Epithelial cell of esophagus (primary cell): ENCODE measurements at regions not wholly inside any gene's neighbourhood (a gene's known extent, or its start where the extent isn't known, plus 50 kb on each side); places are given as distances from the start of the nearest gene placed in this dataset.
"Not testable (repeated sequence)": the region's sequence is repeated elsewhere in the genome, so short reads cannot be mapped to it uniquely, and the experiment has no call there.

Source experiments
- DNase-seq: peaks from one replicate; pipeline ENCODE4 v3.0.0; 2010; ENCODE audit warnings: low read depth
- H3K4me3 ChIP-seq: 2 replicates; pipeline ENCODE4 v1.5.1; 2011; ENCODE audit warnings: mild to moderate bottlenecking, low read length, control low read depth
- TF ChIP-seq, protein P1 (sequence below): IDR thresholded peaks from 2 replicates; pipeline ENCODE4 v1.5.1; 2011; ENCODE audit warnings: low read depth, mild to moderate bottlenecking, low read length, control low read depth, inconsistent platforms; ENCODE audit not compliant: insufficient read depth; ENCODE audit errors: missing control alignments

DNA sequence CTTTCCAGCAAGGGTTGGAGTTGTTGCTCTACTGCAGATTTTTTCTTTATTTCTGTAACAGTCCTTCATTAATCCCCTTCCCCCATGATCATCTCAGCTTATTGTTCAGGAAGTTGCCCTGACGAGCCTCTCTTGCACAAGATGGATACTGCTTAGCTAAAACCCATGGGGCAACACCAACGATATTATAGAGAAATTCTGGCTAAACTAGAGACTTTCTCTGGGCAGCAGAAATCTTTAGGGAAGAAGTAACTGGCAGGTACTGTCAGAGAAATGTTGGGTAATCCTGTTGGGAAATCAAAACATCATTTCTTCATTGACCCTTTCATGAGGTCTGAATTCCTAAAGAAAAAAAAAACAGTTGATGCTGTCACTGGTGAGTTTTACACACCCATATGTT lies 921.3 kb downstream of the NLGN4X start:
- TF ChIP-seq, protein P1, sequence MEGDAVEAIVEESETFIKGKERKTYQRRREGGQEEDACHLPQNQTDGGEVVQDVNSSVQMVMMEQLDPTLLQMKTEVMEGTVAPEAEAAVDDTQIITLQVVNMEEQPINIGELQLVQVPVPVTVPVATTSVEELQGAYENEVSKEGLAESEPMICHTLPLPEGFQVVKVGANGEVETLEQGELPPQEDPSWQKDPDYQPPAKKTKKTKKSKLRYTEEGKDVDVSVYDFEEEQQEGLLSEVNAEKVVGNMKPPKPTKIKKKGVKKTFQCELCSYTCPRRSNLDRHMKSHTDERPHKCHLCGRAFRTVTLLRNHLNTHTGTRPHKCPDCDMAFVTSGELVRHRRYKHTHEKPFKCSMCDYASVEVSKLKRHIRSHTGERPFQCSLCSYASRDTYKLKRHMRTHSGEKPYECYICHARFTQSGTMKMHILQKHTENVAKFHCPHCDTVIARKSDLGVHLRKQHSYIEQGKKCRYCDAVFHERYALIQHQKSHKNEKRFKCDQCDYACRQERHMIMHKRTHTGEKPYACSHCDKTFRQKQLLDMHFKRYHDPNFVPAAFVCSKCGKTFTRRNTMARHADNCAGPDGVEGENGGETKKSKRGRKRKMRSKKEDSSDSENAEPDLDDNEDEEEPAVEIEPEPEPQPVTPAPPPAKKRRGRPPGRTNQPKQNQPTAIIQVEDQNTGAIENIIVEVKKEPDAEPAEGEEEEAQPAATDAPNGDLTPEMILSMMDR: no peak
- no peak overlapping the region for H3K4me3 ChIP-seq
- no peak for DNase-seq

DNA sequence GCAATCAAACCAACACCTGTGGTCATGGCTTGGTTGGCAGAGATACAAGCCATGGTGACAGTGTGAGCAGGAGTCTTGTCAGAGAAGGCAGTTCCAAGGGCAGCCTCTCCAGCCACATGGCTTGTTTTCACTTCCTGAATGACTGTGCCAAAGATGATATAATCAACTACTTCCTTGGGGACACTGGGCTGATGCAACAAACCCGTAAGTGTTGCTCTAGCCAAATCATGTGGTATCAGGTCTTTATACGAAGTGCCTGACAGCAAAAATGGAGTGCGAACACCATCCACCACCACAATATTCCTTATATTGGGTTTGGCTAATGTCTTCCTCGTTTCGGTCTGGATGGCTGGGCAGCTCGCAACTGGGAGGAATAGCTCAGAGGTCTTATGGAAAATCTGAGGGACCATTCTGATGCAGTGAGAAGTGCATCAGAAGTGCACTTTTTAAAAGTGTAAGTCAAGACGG lies 922.0 kb downstream of the NLGN4X start:
- no peak for DNase-seq
- H3K4me3 ChIP-seq: no peak overlapping the region
- TF ChIP-seq, protein P1: no peak

DNA sequence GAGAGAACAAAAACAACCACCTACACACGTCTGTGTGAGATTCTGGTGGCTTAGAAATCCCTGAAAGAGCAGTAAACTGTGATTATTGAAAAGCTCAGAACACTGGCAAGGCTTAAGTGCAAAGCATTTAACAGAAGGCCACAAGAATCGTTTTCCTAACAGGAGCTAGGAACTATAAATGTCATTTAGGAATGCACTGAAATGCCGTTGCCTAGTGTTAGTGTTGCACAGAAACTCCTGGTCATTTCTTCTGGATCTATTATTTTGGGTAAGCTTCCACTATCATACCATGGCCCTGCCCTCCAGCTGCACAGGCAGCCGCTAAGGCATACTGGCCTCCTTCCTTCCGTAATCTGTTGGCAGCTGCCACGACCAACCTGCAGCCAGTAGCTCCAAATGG lies 923.2 kb downstream of the NLGN4X start:
- H3K4me3 ChIP-seq: no peak overlapping the region
- TF ChIP-seq, protein P1: no peak
- DNase-seq: no peak

DNA sequence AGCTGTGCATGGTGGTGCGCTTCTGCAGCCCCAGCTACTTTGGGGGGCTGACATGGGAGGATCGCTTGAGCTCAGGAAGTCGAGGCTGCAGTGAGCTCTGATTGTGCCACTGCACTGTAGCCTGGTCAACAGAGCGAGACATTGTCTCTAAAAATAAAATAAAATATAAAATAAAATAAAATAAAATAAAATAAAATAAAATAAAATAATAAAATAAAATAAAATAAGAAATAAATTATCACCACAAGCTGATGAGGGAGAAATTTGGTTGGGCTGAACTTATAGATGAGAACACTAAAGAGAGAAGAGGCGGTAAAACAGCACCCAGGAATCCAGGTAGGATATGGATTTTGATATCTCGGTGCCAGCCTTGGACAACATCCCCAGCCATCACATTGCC lies 933.7 kb downstream of the NLGN4X start:
- no peak for DNase-seq
- TF ChIP-seq, protein P1: no peak
- no peak overlapping the region for H3K4me3 ChIP-seq

DNA sequence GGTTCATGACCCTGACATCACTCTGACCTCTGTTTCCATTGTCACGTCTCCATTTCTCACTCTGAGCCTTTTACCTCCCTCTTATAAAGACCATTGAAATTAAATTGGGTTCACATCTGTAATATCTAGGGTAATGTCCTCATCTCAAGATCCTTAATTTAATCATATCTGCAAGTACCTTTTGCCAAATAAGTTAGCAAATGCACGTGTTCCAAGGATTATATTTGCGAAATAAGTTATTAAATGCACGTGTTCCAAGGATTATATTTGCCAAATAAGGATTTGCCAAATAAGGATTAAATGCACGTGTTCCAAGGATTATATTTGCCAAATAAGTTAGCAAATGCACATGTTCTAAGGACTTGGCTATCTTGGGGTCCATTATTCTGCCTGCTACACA lies 938.0 kb downstream of the NLGN4X start:
- no peak for DNase-seq
- no peak overlapping the region for H3K4me3 ChIP-seq
- TF ChIP-seq, protein P1: no peak

DNA sequence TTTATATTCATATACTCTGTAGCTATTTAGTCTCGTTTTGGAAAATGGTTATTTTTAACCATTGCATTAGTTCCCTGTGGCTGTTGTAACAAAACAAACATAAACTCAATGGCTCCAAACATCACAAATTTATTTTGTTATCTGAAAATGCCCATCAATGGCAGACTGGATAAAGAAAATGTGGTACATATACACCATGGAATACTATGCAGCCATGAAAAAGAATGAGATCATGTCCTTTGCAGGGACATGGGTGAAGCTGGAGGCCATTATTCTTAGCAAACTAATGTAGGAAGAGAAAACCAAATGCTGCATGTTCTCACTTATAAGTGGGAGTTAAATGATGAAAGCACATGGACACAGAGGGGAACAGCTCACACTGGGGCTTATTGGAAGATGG lies 938.7 kb downstream of the NLGN4X start:
- not testable (repeated sequence) for DNase-seq, H3K4me3 ChIP-seq

DNA sequence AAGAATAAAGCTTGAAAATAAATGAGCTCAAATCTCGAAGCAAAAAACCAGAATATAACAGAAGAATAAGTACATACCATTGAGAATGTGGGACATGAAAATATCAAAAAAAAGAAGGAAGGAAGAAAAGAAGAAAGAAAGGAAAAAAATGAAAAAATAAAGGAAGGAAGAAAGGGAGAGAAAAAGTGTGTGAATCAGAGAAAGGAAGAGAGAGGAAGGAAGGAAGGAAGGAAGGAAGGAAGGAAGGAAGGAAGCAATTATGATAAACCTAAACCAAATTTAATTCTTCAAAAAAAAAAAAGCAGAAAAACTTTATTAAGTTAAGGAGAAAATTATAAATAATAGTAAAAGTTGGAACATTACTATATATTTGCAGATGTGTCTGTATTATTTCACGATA lies 949.8 kb downstream of the NLGN4X start:
- TF ChIP-seq, protein P1: no peak
- H3K4me3 ChIP-seq: no peak overlapping the region
- DNase-seq: no peak

DNA sequence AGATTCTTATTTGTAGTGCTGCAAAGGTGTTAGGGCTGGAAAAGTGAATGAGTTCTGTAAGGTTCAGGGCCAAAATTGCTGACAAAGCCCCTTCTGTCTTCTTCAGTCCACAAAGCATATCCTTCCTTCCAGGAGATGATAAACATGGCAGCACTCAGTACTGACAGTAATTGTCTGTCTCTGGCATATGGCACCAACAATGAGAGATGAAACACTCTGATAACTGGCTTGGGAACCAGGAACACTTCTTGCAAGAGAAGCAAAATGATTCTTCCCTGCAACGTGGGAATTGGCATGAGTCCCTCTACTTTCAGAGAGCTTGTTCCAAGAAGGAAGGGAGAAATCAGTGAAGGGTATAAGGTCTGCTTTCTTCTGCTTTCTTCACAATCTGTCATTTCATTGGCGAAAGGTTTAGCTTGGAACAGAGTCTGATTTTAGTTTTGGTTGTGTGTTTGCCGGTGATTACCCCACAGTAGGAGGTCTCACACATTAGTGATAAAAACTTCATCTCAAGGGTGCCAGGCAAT lies 963.3 kb downstream of the NLGN4X start:
- no peak for DNase-seq
- TF ChIP-seq, protein P1: no peak
- no peak overlapping the region for H3K4me3 ChIP-seq
